ENCODE measurements at regions not wholly inside any gene's neighbourhood (a gene's known extent, or its start where the extent isn't known, plus 50 kb on each side); places are given as distances from the start of the nearest gene placed in this dataset.

- DNase-seq: no peak
These were observed 153.8 kb upstream of the VASH1 start for GRCh38 chr14:76607510-76607909.

GRCh38 chr14:76612654-76613053 lies 148.6 kb upstream of the VASH1 start:
- DNase-seq: no peak

- no peak for DNase-seq
These were observed 147.7 kb upstream of the VASH1 start for GRCh38 chr14:76613616-76614015.

- no peak for DNase-seq
These were observed 145.9 kb upstream of the VASH1 start for GRCh38 chr14:76615331-76615730.

GRCh38 chr14:76617440-76617839 lies 143.8 kb upstream of the VASH1 start:
- DNase-seq: no peak

GRCh38 chr14:76636602-76637001 lies 124.7 kb upstream of the VASH1 start:
- DNase-seq: no peak

- DNase-seq: no peak
These were observed 122.4 kb upstream of the VASH1 start for GRCh38 chr14:76638841-76639240.

- DNase-seq: no peak
These were observed 121.5 kb upstream of the VASH1 start for GRCh38 chr14:76639606-76640229.

GRCh38 chr14:76640923-76641395 lies 120.3 kb upstream of the VASH1 start:
- peak in 1 of 3 experiments; percentile 42 for DNase-seq

- no peak for DNase-seq
These were observed 119.7 kb upstream of the VASH1 start for GRCh38 chr14:76641541-76641940.

GRCh38 chr14:76643887-76644286 lies 117.4 kb upstream of the VASH1 start:
- no peak for DNase-seq

- DNase-seq: peak; percentile 56 to 72 (median 69)
These were observed 116.3 kb upstream of the VASH1 start for GRCh38 chr14:76644855-76645518.

GRCh38 chr14:76647697-76648298 lies 113.5 kb upstream of the VASH1 start:
- DNase-seq: peak; percentile 45 to 84 (median 61)

- no peak for DNase-seq
These were observed 109.7 kb upstream of the VASH1 start for GRCh38 chr14:76651410-76652055.

GRCh38 chr14:76653875-76654572 lies 107.2 kb upstream of the VASH1 start:
- no peak for DNase-seq

GRCh38 chr14:76654573-76655108 lies 106.6 kb upstream of the VASH1 start:
- peak in 2 of 3 experiments; percentile 12 to 34 for DNase-seq

- no peak for DNase-seq
These were observed 105.9 kb upstream of the VASH1 start for GRCh38 chr14:76655331-76655730.

GRCh38 chr14:76656592-76656991 lies 104.7 kb upstream of the VASH1 start:
- DNase-seq: no peak

GRCh38 chr14:76657404-76657803 lies 103.9 kb upstream of the VASH1 start:
- DNase-seq: no peak

- DNase-seq: no peak
These were observed 103.4 kb upstream of the VASH1 start for GRCh38 chr14:76657846-76658245.

GRCh38 chr14:76662580-76662979 lies 98.7 kb upstream of the VASH1 start:
- no peak for DNase-seq

GRCh38 chr14:76664790-76665189 lies 96.5 kb upstream of the VASH1 start:
- DNase-seq: no peak

- no peak for DNase-seq
These were observed 94.5 kb upstream of the VASH1 start for GRCh38 chr14:76666746-76667145.
